HepG2 (cell line): ENCODE measurements at regions not wholly inside any gene's neighbourhood (a gene's known extent, or its start where the extent isn't known, plus 50 kb on each side); places are given as distances from the start of the nearest gene placed in this dataset.

Experiments
- ATAC-seq: fragments of 200-7000 bp; cut with Tn5 transposase; 3 replicates; pipeline ENCODE4 v1.9.1; 2020; ENCODE audit warnings: mild to moderate bottlenecking, moderate library complexity
- BruUV-seq: library from RNA; stranded (reverse); fragments of 400-500 nt; replicated peaks from 2 replicates; lab custom pipeline; 2021; lab: Mats Ljungman, UMichigan
- CTCF ChIA-PET: fragments of 300-600 bp; formaldehyde crosslinking; extraction: SDS; loops from one replicate; lab custom pipeline; 2021; ENCODE audit warnings: low total read pairs, inconsistent platforms, low intra/inter-chr PET ratio; lab: Yijun Ruan, JAX
- POLR2A ChIA-PET: fragments of 350-600 bp; sonication (Branson Sonifier 250); formaldehyde crosslinking; loops from one replicate; lab custom pipeline; 2020; ENCODE audit warnings: antibody characterized with exemption, inconsistent platforms; lab: Yijun Ruan, JAX
- DNase-seq: peaks from one replicate; pipeline ENCODE4 v3.0.0-alpha.2; 2015; ENCODE audit warnings: low spot score
- FAIRE-seq: peaks from 3 replicates; lab custom pipeline; 2011; peaks lifted over from hg19 to GRCh38; lab: Jason Lieb, UNC
- H2AFZ ChIP-seq: one replicate; pipeline ENCODE4 v1.6.1; 2011; ENCODE audit warnings: low read length, inconsistent platforms
- H3K27ac ChIP-seq: fragments of 300-600 bp; 3 replicates; pipeline ENCODE4 v1.8.0; 2011; ENCODE audit warnings: mixed run types, mild to moderate bottlenecking, mixed read lengths, low read length, inconsistent platforms; ENCODE audit not compliant: insufficient read depth; ENCODE audit errors: extremely low read length
- H3K27me3 ChIP-seq, 2 experiments: fragments of 200-600 bp in 1 of 2; 2 replicates in 1 of 2; 3 replicates in 1 of 2; pipeline versions ENCODE4 v1.6.0 to v1.8.0; 2011; ENCODE audit warnings: low read length in 2 of 2, mild to moderate bottlenecking in 2 of 2, moderate library complexity in 2 of 2, inconsistent platforms in 1 of 2; ENCODE audit not compliant: insufficient read depth in 2 of 2, control insufficient read depth in 1 of 2
- H3K36me3 ChIP-seq, 2 experiments: fragments of 200-600 bp in 1 of 2; replicated peaks in 1 of 2; 2 replicates in 1 of 2; 3 replicates in 1 of 2; pipeline versions ENCODE4 v1.5.1 to v1.8.0; 2011; ENCODE audit warnings: low read length in 2 of 2, inconsistent platforms in 1 of 2; ENCODE audit not compliant: insufficient read depth in 2 of 2, control insufficient read depth in 1 of 2
- H3K4me1 ChIP-seq: 2 replicates; pipeline ENCODE4 v1.5.1; 2012; ENCODE audit warnings: low read length, inconsistent platforms; ENCODE audit not compliant: insufficient read depth
- H3K4me2 ChIP-seq: 2 replicates; pipeline ENCODE4 v1.6.0; 2011; ENCODE audit warnings: low read depth, low read length, inconsistent platforms
- H3K4me3 ChIP-seq, 3 experiments: fragments of 200-600 bp in 1 of 3; sonication (generic), shearing (Covaris generic) in 1 of 3; replicated peaks in 1 of 3; 2 replicates each; pipeline ENCODE4 v1.5.1; 2011 to 2016; ENCODE audit warnings: low read length in 3 of 3, inconsistent platforms in 2 of 3, low read depth in 2 of 3, mild to moderate bottlenecking in 2 of 3, control low read depth in 1 of 3, mixed read lengths in 1 of 3; ENCODE audit not compliant: insufficient read depth in 1 of 3
- H3K79me2 ChIP-seq: one replicate; pipeline ENCODE4 v1.6.1; 2011; ENCODE audit warnings: low read length, inconsistent platforms; ENCODE audit not compliant: insufficient read depth
- H3K9ac ChIP-seq: 2 replicates; pipeline ENCODE4 v1.6.0; 2011; ENCODE audit warnings: mild to moderate bottlenecking, low read depth, low read length, inconsistent platforms; ENCODE audit not compliant: insufficient read depth
- H3K9me3 ChIP-seq: 2 replicates; pipeline ENCODE4 v1.5.1; 2012; ENCODE audit warnings: mild to moderate bottlenecking, low read length
- H4K20me1 ChIP-seq: 2 replicates; pipeline ENCODE4 v1.6.0; 2011; ENCODE audit warnings: inconsistent platforms, mild to moderate bottlenecking, low read length, moderate library complexity; ENCODE audit not compliant: insufficient read depth
- ATF7 ChIP-seq, 2 experiments: fragments of 450-650 bp in 1 of 2; sonication (generic) in 1 of 2; formaldehyde crosslinking in 1 of 2; IDR thresholded peaks; 2 replicates each; pipeline versions ENCODE4 v1.4.0 to v1.6.1; 2016 to 2020; ENCODE audit warnings: antibody characterized with exemption in 1 of 2, mild to moderate bottlenecking in 1 of 2, missing genetic modification reagents in 1 of 2
- HDAC2 ChIP-seq: sonication (generic); formaldehyde crosslinking; IDR thresholded peaks from 2 replicates; pipeline ENCODE4 v1.4.0; 2020; ENCODE audit warnings: missing genetic modification reagents
- HMG20A ChIP-seq: IDR thresholded peaks from 2 replicates; pipeline ENCODE4 v1.6.1; 2016; ENCODE audit warnings: borderline replicate concordance
- KDM3A ChIP-seq: IDR thresholded peaks from 2 replicates; pipeline ENCODE4 v1.6.1; 2018; ENCODE audit warnings: low read depth, missing compliant biosample characterization
- MIXL1 ChIP-seq: IDR thresholded peaks from 2 replicates; pipeline ENCODE4 v1.6.1; 2016
- THYN1 ChIP-seq: sonication (generic); formaldehyde crosslinking; IDR thresholded peaks from 2 replicates; pipeline ENCODE4 v1.8.1; 2023; ENCODE audit warnings: low read depth, mild to moderate bottlenecking, moderate library complexity, missing genetic modification reagents, borderline replicate concordance
- ZMAT3 ChIP-seq: sonication (generic); formaldehyde crosslinking; conservative IDR thresholded peaks from 2 replicates; pipeline ENCODE4 v1.7.0; 2021; ENCODE audit warnings: missing genetic modification reagents
- ZNF782 ChIP-seq: sonication (generic); formaldehyde crosslinking; IDR thresholded peaks from 2 replicates; pipeline ENCODE4 v1.4.0; 2020; ENCODE audit warnings: missing genetic modification reagents, mild to moderate bottlenecking, borderline replicate concordance
- WGBS: methylation state at CpG from one replicate; pipeline ENCODE4 v1.1.6; 2017; ENCODE audit warnings: low lambda C conversion rate; 5-methylcytosine and 5-hydroxymethylcytosine counted together
- in situ Hi-C: cut with HindIII; loops from 2 replicates; pipeline ENCODE4 v1.10.0; 2017; ENCODE audit warnings: low pct_unique_long_range_greater_than_20kb; ENCODE audit not compliant: extremely low pct_ligation_motif_present
- intact Hi-C: fragments of 100-400 bp; cut with micrococcal nuclease; formaldehyde crosslinking; loops from one replicate; pipeline ENCODE4 v1.10.0; 2022; ENCODE audit not compliant: unreplicated experiment

- FAIRE-seq: no peak
- in situ Hi-C loops: no loop called here
Observed at GRCh38 chr20:39911497-39911896, 777.5 kb downstream of the MAFB start.

DNA sequence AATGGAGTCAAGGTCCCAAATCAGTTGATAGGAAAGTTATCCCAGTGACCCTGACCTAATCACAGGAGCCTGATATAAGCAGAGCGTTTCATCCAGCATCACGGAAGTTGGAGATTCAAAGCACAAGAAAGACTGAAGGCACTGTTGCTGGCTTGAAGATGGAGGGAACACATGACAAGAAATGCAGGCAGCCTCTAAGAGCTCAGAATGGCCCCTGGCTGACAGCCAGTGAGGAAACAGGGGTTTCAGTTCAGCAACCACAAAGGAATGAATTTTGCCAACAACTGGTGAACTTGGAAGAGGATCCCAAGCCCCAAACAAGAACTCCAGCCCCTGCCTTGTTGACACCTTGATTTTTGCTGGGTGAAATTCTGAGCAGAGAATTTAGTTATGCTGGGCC is 778.5 kb downstream of the MAFB start:
- Histone ChIP-seq H3K4me2 (no peak overlapping the region), H3K27ac (no peak overlapping the region), H4K20me1 (no peaks in the 10 kb centered on the region), H3K4me3 (no peak overlapping the region), H3K79me2 (no peaks in the 10 kb centered on the region), H3K9me3 (peaks cover 100% of the 10 kb centered on the region), H3K27me3 (no peaks in the 10 kb centered on the region), H3K9ac (no peak overlapping the region), H2AFZ (no peak overlapping the region), H3K36me3 (no peaks in the 10 kb centered on the region), H3K4me1 (no peaks in the 10 kb centered on the region)
- TF ChIP-seq THYN1 (CRISPR knock-in tag) (no peak), HDAC2 (CRISPR knock-in tag) (no peak), ATF7 (IDR thresholded peaks at IDR 0.05) (no peak), ATF7 (CRISPR knock-in tag; IDR thresholded peaks at IDR 0.05) (no peak)
- no peak for DNase-seq
- 28% methylated on average over 2 of the region's 2 CpGs for WGBS
- ChIA-PET POLR2A (no interaction called here), CTCF (no interaction called here)
- no peak for FAIRE-seq
- intact Hi-C loops: no loop called here
- in situ Hi-C loops: no loop called here
- no TSS peak for BruUV-seq
- ATAC-seq: no peak

More at GRCh38 chr20:39911497-39911896, 777.5 kb downstream of the MAFB start:
- H4K20me1 ChIP-seq: no peaks in the 10 kb centered on the region
- no peak overlapping the region for H2AFZ ChIP-seq
- DNase-seq (no peak), ATAC-seq (no peak)
- intact Hi-C loops: no loop called here
- ChIA-PET CTCF (no interaction called here), POLR2A (no interaction called here)
- no TSS peak for BruUV-seq
- no peak overlapping the region for H3K9ac ChIP-seq
- H3K36me3 ChIP-seq: no peaks in the 10 kb centered on the region
- no peaks in the 10 kb centered on the region for H3K79me2 ChIP-seq
- TF ChIP-seq ZNF782 (CRISPR knock-in tag) (no peak), HMG20A (CRISPR knock-in tag) (no peak), ZMAT3 (no peak), MIXL1 (CRISPR knock-in tag) (no peak), KDM3A (CRISPR knock-in tag) (no peak)
- no peak overlapping the region for H3K4me3 ChIP-seq
- 0% methylated on average over 1 of the region's 1 CpG for WGBS
- peaks cover 100% of the 10 kb centered on the region for H3K9me3 ChIP-seq
- H3K27ac ChIP-seq: no peak overlapping the region
- H3K27me3 ChIP-seq: no peaks in the 10 kb centered on the region
- no peaks in the 10 kb centered on the region for H3K4me1 ChIP-seq
- H3K4me2 ChIP-seq: no peak overlapping the region
